ENCODE measurements at regions not wholly inside any gene's neighbourhood (a gene's known extent, or its start where the extent isn't known, plus 50 kb on each side); places are given as distances from the start of the nearest gene placed in this dataset.

DNA sequence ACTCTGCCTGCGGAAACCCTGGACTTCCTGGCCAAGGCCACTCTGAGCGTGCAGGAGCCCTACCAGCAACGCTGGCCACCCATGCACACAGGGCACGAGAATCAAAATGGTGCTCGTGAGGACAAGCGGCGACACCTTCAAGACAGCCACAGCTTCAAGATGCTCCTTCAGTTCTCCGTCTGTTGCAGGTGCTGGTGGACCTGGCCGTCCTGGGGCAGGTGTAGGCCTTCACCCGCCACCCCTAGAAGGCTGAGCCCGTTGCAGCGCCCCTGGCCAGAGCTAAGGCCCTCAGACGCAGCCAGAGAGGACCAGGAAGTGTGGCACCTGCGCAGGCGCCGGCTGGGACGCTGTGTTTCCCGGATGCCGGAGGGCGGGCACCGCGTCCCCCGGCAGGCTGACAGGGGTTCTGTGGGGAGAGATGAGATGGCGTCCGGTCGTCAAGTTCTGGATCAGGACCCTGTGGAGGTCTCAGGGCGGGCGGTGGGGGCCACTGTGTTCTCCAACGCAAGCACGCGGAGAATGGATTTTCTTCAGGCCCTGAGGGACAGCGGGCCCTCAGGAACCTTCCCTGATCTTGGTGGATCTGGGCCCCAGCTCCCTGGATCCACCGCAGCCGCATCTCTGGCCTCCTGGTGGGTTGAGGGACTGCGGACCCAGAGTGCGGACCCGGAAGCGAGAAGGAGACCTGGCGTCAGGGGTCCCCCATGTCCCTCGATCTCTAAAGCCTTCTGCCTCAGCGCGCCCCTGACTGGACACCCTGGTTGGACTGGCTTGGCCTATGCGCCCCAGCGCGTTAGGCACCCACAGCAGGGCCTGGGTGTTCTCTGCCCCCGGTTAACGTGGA lies 1770.8 kb upstream of the CDH9 start:
- TF ChIP-seq CTCF (IDR thresholded peaks at IDR 0.05) (no peak), POLR2A (IDR thresholded peaks at IDR 0.05) (no peak), EP300 (IDR thresholded peaks at IDR 0.05) (no peak)

Data from ovary (tissue), 3 donors.